ENCODE measurements at regions not wholly inside any gene's neighbourhood (a gene's known extent, or its start where the extent isn't known, plus 50 kb on each side); places are given as distances from the start of the nearest gene placed in this dataset.
"Not testable (repeated sequence)": the region's sequence is repeated elsewhere in the genome, so short reads cannot be mapped to it uniquely, and the experiment has no call there.

- no peaks in the 10 kb centered on the region for H3K27me3 ChIP-seq (ENCODE audit: control insufficient read depth, insufficient read depth, low read length)
- no peaks in the 10 kb centered on the region for H3K36me3 ChIP-seq (ENCODE audit: control insufficient read depth, insufficient read depth, low read length)
- H3K27ac ChIP-seq (ENCODE audit: low read depth, low read length), result no peak overlapping the region
- no peak overlapping the region for H3K9ac ChIP-seq (ENCODE audit: low read length)
- no peak overlapping the region for H3K4me3 ChIP-seq (ENCODE audit: low read length)
- H3K4me1 ChIP-seq (ENCODE audit: control insufficient read depth, insufficient read depth, low read length), result no peaks in the 10 kb centered on the region
Observed at GRCh38 chr12:92394895-92395294, 249.2 kb upstream of the BTG1 start.

- Histone ChIP-seq H3K9ac (ENCODE audit: low read length) (no peak overlapping the region), H3K4me1 (ENCODE audit: control insufficient read depth, insufficient read depth, low read length) (no peaks in the 10 kb centered on the region), H3K27me3 (ENCODE audit: control insufficient read depth, insufficient read depth, low read length) (no peaks in the 10 kb centered on the region), H3K27ac (ENCODE audit: low read depth, low read length) (no peak overlapping the region), H3K36me3 (ENCODE audit: control insufficient read depth, insufficient read depth, low read length) (no peaks in the 10 kb centered on the region), H3K4me3 (ENCODE audit: low read length) (no peak overlapping the region)
Observed at GRCh38 chr12:92393504-92393903, 247.9 kb upstream of the BTG1 start.

- not testable (repeated sequence) for H3K36me3 ChIP-seq (ENCODE audit: control insufficient read depth, insufficient read depth, low read length); H3K27ac ChIP-seq (ENCODE audit: low read depth, low read length); H3K27me3 ChIP-seq (ENCODE audit: control insufficient read depth, insufficient read depth, low read length); H3K9ac ChIP-seq (ENCODE audit: low read length); H3K4me3 ChIP-seq (ENCODE audit: low read length); H3K4me1 ChIP-seq (ENCODE audit: control insufficient read depth, insufficient read depth, low read length)
Observed at GRCh38 chr12:92391726-92392125, 246.1 kb upstream of the BTG1 start.

GRCh38 chr12:92389466-92389865, 243.8 kb upstream of the BTG1 start:
- Histone ChIP-seq H3K27me3 (ENCODE audit: control insufficient read depth, insufficient read depth, low read length) (no peaks in the 10 kb centered on the region), H3K27ac (ENCODE audit: low read depth, low read length) (no peak overlapping the region), H3K9ac (ENCODE audit: low read length) (no peak overlapping the region), H3K36me3 (ENCODE audit: control insufficient read depth, insufficient read depth, low read length) (no peaks in the 10 kb centered on the region), H3K4me1 (ENCODE audit: control insufficient read depth, insufficient read depth, low read length) (no peaks in the 10 kb centered on the region), H3K4me3 (ENCODE audit: low read length) (no peak overlapping the region)

GRCh38 chr12:92385296-92385695, 239.7 kb upstream of the BTG1 start:
- H3K36me3 ChIP-seq (ENCODE audit: control insufficient read depth, insufficient read depth, low read length), result no peaks in the 10 kb centered on the region
- H3K27ac ChIP-seq (ENCODE audit: low read depth, low read length), result no peak overlapping the region
- H3K9ac ChIP-seq (ENCODE audit: low read length), result no peak overlapping the region
- no peak overlapping the region for H3K4me3 ChIP-seq (ENCODE audit: low read length)
- no peaks in the 10 kb centered on the region for H3K4me1 ChIP-seq (ENCODE audit: control insufficient read depth, insufficient read depth, low read length)
- H3K27me3 ChIP-seq (ENCODE audit: control insufficient read depth, insufficient read depth, low read length), result no peaks in the 10 kb centered on the region

- Histone ChIP-seq H3K27me3 (ENCODE audit: control insufficient read depth, insufficient read depth, low read length) (no peaks in the 10 kb centered on the region), H3K36me3 (ENCODE audit: control insufficient read depth, insufficient read depth, low read length) (no peaks in the 10 kb centered on the region), H3K4me3 (ENCODE audit: low read length) (no peak overlapping the region), H3K4me1 (ENCODE audit: control insufficient read depth, insufficient read depth, low read length) (no peaks in the 10 kb centered on the region), H3K27ac (ENCODE audit: low read depth, low read length) (no peak overlapping the region), H3K9ac (ENCODE audit: low read length) (no peak overlapping the region)
Observed at GRCh38 chr12:92384571-92384970, 238.9 kb upstream of the BTG1 start.

GRCh38 chr12:92382383-92382878, 236.8 kb upstream of the BTG1 start:
- H3K4me1 ChIP-seq (ENCODE audit: control insufficient read depth, insufficient read depth, low read length), result no peaks in the 10 kb centered on the region
- no peaks in the 10 kb centered on the region for H3K27me3 ChIP-seq (ENCODE audit: control insufficient read depth, insufficient read depth, low read length)
- no peak overlapping the region for H3K27ac ChIP-seq (ENCODE audit: low read depth, low read length)
- H3K36me3 ChIP-seq (ENCODE audit: control insufficient read depth, insufficient read depth, low read length), result no peaks in the 10 kb centered on the region
- H3K4me3 ChIP-seq (ENCODE audit: low read length), result no peak overlapping the region
- H3K9ac ChIP-seq (ENCODE audit: low read length), result no peak overlapping the region

- no peak overlapping the region for H3K4me3 ChIP-seq (ENCODE audit: low read length)
- no peak overlapping the region for H3K9ac ChIP-seq (ENCODE audit: low read length)
- no peaks in the 10 kb centered on the region for H3K27me3 ChIP-seq (ENCODE audit: control insufficient read depth, insufficient read depth, low read length)
- no peaks in the 10 kb centered on the region for H3K4me1 ChIP-seq (ENCODE audit: control insufficient read depth, insufficient read depth, low read length)
- no peak overlapping the region for H3K27ac ChIP-seq (ENCODE audit: low read depth, low read length)
- no peaks in the 10 kb centered on the region for H3K36me3 ChIP-seq (ENCODE audit: control insufficient read depth, insufficient read depth, low read length)
Observed at GRCh38 chr12:92381856-92382255, 236.2 kb upstream of the BTG1 start.

GRCh38 chr12:92378682-92379479, 233.2 kb upstream of the BTG1 start:
- no peak overlapping the region for H3K9ac ChIP-seq (ENCODE audit: low read length)
- no peak overlapping the region for H3K4me3 ChIP-seq (ENCODE audit: low read length)
- no peak overlapping the region for H3K27ac ChIP-seq (ENCODE audit: low read depth, low read length)
- no peaks in the 10 kb centered on the region for H3K4me1 ChIP-seq (ENCODE audit: control insufficient read depth, insufficient read depth, low read length)
- H3K27me3 ChIP-seq (ENCODE audit: control insufficient read depth, insufficient read depth, low read length), result no peaks in the 10 kb centered on the region
- no peaks in the 10 kb centered on the region for H3K36me3 ChIP-seq (ENCODE audit: control insufficient read depth, insufficient read depth, low read length)

GRCh38 chr12:92375504-92375903, 229.9 kb upstream of the BTG1 start:
- not testable (repeated sequence) for H3K36me3 ChIP-seq (ENCODE audit: control insufficient read depth, insufficient read depth, low read length); H3K9ac ChIP-seq (ENCODE audit: low read length); H3K27ac ChIP-seq (ENCODE audit: low read depth, low read length); H3K27me3 ChIP-seq (ENCODE audit: control insufficient read depth, insufficient read depth, low read length); H3K4me3 ChIP-seq (ENCODE audit: low read length); H3K4me1 ChIP-seq (ENCODE audit: control insufficient read depth, insufficient read depth, low read length)

- Histone ChIP-seq H3K27ac (ENCODE audit: low read depth, low read length) (no peak overlapping the region), H3K4me3 (ENCODE audit: low read length) (no peak overlapping the region), H3K27me3 (ENCODE audit: control insufficient read depth, insufficient read depth, low read length) (no peaks in the 10 kb centered on the region), H3K9ac (ENCODE audit: low read length) (no peak overlapping the region), H3K4me1 (ENCODE audit: control insufficient read depth, insufficient read depth, low read length) (no peaks in the 10 kb centered on the region), H3K36me3 (ENCODE audit: control insufficient read depth, insufficient read depth, low read length) (no peaks in the 10 kb centered on the region)
Observed at GRCh38 chr12:92370828-92371227, 225.2 kb upstream of the BTG1 start.

- no peaks in the 10 kb centered on the region for H3K27me3 ChIP-seq (ENCODE audit: control insufficient read depth, insufficient read depth, low read length)
- no peaks in the 10 kb centered on the region for H3K4me1 ChIP-seq (ENCODE audit: control insufficient read depth, insufficient read depth, low read length)
- H3K27ac ChIP-seq (ENCODE audit: low read depth, low read length), result no peak overlapping the region
- H3K36me3 ChIP-seq (ENCODE audit: control insufficient read depth, insufficient read depth, low read length), result no peaks in the 10 kb centered on the region
- H3K9ac ChIP-seq (ENCODE audit: low read length), result no peak overlapping the region
- H3K4me3 ChIP-seq (ENCODE audit: low read length), result no peak overlapping the region
Observed at GRCh38 chr12:92369636-92370035, 224.0 kb upstream of the BTG1 start.

- Histone ChIP-seq H3K27ac (ENCODE audit: low read depth, low read length) (no peak overlapping the region), H3K9ac (ENCODE audit: low read length) (no peak overlapping the region), H3K27me3 (ENCODE audit: control insufficient read depth, insufficient read depth, low read length) (no peaks in the 10 kb centered on the region), H3K4me3 (ENCODE audit: low read length) (no peak overlapping the region), H3K4me1 (ENCODE audit: control insufficient read depth, insufficient read depth, low read length) (no peaks in the 10 kb centered on the region), H3K36me3 (ENCODE audit: control insufficient read depth, insufficient read depth, low read length) (no peaks in the 10 kb centered on the region)
Observed at GRCh38 chr12:92369056-92369455, 223.4 kb upstream of the BTG1 start.

All from rectal smooth muscle tissue (tissue), 1 donor.